Suppressor macrophage treated with lipopolysaccharide for 1 hour (primary cell): ENCODE measurements at regions not wholly inside any gene's neighbourhood (a gene's known extent, or its start where the extent isn't known, plus 50 kb on each side); places are given as distances from the start of the nearest gene placed in this dataset.
A peak's percentile ranks its signal among the peaks of the same experiment; 100 is the strongest.
"Not testable (repeated sequence)": the region's sequence is repeated elsewhere in the genome, so short reads cannot be mapped to it uniquely, and the experiment has no call there.

Experiments
- DNase-seq, 3 donors: peaks; one replicate each; pipeline ENCODE4 v3.0.0-alpha.2; 2020 to 2022

DNA sequence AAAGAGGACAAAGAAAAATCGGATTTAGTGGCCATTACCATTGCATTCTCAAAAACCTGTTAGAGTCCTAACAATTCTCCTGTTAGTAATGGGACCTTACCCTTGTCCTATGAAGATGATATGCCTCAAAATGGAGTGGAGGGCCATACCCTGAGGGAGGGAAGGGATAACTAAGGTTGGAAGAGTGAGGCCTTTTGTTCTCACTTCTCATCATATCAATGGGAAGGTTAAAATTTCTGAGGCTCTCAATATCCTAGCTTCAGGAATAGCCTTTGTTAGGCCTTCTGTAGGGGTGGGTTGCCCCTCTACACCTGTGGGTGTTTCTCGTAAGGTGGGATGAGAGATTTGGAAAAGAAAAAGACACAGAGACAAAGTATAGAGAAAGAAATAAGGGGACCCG lies 109.4 kb upstream of the SGIP1 start:
- DNase-seq, result not testable (repeated sequence)

DNA sequence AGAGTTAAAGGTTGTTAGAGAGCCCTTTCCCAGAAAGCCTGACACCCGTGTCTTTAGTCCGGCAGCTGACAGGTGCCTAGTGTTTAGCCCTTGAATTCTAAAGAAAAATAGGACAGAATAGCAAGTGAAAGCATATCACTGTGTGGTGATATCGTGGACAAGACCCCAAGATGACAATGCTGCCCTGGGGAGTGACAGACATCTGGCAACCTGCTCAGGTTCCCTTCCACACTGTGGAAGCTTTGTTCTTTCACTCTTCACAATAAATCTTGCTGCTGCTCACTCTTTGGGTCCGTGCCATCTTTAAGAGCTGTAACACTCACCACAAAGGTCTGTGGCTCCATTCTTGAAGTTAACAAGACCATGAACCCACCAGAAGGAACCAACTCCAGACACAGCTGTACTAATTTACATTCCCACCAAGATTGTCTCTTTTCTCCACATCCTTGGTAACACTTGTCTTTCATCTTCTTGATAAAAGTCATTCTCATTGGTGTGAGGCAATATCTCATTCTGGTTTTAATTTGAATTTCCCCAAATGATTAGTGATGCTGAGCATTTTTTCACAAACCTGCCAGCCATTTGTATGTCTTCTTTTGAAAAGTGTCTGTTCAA lies 107.6 kb upstream of the SGIP1 start:
- no peak for DNase-seq

DNA sequence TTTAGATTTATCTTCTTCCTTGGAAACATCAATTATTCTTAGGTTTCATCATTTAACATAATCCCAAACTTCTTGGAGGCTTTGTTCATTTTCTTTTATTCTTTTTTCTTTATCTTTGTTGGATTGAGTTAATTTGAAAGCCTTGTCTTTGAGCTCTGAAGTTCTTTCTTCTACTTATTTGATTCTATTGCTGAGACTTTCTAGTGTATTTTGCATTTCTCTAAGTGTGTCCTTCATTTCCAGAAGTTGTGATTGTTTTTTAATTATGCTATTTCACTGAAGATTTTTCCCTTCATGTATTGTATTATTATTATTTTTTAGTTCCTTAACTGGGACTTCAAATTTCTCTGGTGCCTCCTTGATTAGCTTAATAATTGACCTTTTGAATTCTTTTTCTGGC lies 103.1 kb upstream of the SGIP1 start:
- not testable (repeated sequence) for DNase-seq

DNA sequence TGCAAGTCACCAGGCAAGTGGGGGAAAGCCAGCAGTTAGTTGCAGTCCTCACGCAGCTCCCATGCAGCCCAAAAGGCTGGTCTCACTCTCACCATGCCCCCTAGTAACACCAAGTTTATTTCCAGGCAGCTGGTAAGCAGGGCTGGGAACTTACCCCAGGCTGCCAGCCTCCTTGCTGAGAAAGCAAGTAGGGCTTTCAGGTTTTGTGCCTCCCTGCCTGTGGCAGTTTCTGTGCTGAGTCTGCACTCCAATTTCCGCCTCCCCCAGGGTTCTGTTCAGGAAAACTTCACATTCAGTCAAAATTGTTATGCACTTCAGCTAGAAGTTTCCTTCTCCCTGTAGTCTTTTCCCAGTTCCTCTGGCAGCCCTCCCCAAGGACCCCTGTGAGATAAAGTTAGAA lies 102.0 kb upstream of the SGIP1 start:
- no peak for DNase-seq

DNA sequence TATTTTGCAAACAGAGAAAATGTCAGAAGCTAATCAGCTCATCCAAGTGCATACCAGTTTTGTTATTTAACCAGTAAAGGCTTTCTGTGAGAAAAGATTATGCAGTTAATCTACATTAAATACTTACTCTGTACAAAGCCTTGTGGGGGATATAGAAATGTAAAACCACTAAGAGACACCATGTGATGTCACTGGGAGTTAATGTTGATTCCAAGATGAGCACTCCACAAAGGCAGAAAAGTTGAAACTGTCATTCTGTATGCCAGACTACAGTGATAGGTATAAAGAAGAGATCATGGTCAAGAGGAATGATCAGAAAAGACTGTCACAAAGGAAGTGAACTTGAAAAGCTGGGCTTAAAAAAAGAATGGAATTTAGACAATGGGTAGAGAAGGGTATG lies 100.3 kb upstream of the SGIP1 start:
- no peak for DNase-seq

DNA sequence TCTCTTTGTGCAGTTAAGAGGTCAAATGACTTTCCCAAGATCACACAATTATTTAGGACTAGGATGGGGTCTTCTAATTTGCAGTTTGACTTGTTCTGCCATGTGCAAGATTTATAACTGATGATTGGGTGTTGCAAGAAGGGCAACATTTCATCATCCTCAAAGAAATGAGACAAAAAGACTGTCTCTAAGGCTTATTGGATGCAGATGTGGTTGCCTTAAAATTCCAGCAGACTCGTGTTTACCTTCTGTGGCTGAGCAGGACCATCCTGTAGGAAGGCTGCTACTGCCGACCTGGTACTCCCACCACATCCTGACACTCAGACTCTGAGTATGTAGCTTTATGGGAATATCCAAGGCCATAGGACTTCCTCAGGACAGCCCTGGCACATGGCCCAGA lies 99.9 kb upstream of the SGIP1 start:
- no peak for DNase-seq

DNA sequence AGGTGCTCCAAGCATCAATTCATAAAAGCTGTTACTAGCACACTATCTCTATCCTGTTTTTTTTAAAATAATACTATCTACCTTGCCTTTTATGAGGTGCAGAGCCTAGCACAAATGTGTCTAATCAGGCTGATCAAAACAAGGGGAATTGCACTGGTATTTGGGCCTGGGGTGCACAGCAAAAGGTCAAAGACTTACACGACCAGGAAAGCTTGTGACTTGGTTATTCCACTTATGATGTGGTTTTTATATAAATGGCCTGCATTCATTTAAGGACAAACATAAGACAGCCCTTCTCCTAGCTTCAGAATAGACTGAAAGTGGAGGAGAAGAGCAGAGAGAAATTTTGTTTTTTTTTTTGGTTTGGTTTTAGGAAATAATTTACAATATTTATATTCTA lies 98.4 kb upstream of the SGIP1 start:
- no peak for DNase-seq

DNA sequence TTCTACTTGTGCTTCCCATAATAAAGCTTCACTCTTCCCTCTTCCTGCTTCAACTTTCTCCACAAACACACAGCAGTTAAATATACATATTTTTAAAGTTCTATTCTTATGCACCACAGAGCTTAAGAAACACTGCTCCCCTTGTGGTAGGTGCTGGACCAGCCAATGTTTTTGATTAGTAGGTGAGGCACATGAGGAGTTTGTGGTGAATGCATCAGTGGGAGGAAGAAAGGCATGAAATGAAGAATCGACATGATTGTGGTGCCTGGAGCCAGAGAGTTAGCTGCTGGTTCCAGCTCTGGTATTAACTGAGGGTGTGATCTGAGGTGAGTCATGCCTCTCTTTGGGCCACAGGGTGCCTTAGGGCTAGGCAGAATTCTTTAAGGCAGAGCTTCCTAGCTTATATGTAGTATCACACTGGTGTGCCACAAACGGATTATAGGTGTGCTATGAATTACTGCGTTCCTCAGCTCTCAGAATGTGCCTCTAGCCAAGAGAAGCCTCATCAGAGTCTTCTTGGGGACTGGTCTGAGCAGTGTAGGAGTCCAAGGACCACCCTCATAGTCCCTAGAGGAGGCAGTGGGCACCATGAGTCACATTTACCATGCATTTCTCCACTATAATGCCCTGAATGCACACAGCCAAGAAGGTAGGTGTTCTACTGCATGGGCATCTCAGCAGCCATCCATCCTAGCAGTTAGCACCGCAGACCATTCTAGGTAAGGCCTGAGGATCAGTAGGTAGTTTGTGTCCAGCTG lies 97.4 kb upstream of the SGIP1 start:
- DNase-seq, result peak in 2 of 3 donors; percentile 29 to 39

DNA sequence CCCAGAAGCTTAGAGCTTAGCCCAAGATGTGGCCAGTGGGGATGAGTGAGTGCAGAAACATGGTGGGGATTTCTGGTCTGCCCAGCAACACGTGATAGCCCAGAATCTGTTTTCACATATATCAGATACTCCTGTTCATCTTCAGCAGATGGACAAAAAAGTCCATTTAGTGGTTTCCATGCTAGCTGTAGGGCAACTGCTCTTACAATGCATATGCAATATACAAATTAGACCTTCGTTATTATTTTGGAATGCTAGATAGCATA lies 96.9 kb upstream of the SGIP1 start:
- no peak for DNase-seq

DNA sequence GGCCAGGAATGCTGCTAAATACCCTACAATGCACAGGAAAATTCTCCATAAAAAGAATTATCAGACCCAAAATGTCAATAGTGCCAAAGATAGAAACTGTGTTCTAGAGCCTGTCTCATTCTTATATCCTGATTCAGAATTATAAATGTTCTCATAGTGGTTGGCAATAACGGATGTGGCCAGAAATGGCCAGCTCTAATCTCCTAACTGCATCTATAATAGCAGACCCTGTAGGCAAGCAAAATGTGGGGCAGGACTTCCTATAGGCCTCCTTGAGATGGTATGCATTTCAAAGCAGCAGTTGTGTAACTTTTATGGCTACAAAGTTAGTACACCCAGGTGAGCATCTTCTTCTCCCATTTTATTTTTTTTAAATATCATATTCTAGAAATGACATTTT lies 95.9 kb upstream of the SGIP1 start:
- DNase-seq, result no peak

DNA sequence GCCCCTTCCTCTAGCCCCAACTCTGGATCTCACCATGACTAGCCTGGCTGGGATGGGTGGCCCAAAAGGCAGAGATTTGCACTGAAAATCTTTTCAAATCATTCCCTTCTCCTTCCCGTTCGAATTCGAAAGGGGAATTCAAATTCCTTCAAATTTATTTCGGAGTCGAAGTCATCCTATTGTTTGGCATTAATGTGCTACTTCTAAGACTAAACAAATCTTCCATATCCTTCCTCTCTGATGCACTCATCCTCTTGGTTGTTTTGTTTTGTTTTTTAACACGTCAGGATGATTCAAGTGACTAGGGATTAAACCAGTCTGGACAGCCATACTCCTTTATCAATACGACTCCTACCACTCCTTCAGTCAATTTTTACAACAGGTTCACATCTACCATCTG lies 95.5 kb upstream of the SGIP1 start:
- peak in 2 of 3 donors; percentile 37 to 52 for DNase-seq

DNA sequence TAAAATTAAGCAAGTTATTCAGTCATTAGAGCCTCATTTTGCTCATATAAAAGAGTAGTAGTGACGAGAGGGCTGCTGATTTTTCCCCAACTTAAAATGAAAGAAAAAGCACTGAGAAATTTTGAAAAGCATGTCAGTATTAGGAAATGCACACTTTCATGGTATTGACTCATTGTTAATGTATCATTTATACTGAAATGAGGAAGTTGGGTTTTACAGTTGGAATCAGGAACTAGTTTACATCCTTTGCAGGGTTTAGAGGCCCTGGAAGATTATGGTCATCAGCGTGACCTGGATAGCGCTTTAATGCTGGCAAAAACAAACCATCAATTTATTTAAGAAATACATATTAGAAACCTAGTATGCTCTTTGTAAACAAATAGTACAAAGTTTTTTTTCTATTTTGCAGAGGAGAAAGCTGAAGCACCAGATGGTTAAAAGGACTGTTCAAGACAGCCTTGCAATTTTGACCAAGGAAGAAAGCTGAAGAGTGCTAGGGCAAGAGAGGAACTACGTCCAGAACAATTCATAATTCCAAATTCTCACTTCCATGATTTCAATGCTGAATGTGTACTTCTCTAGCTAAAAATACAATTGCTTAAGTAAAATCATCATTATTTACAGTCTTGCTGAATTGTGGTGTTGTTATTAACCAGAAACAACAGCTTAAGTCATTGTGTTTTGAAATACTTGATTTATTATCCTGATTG lies 94.8 kb upstream of the SGIP1 start:
- DNase-seq, result peak; percentile 77 to 98 (median 95)

DNA sequence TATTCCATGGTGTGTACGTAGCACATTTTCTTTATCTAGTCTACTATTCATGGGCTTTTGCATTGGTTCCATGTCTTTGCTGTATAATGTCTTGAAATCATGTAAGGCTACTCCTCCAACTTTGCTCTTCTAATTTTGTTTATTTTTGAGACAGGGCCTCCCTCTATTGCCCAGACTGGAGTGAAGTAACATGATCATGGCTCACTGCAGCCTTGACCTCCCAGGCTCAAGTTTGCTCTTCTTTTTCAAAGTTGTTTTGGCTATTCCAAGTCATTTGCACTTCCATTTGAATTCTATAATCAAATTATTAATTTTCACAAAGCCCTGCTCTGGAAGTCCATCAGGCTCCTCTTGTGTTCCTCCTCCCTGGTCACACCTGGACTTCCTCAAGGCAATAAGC lies 90.2 kb upstream of the SGIP1 start:
- DNase-seq, result peak in 2 of 3 donors; percentile 27 to 34

DNA sequence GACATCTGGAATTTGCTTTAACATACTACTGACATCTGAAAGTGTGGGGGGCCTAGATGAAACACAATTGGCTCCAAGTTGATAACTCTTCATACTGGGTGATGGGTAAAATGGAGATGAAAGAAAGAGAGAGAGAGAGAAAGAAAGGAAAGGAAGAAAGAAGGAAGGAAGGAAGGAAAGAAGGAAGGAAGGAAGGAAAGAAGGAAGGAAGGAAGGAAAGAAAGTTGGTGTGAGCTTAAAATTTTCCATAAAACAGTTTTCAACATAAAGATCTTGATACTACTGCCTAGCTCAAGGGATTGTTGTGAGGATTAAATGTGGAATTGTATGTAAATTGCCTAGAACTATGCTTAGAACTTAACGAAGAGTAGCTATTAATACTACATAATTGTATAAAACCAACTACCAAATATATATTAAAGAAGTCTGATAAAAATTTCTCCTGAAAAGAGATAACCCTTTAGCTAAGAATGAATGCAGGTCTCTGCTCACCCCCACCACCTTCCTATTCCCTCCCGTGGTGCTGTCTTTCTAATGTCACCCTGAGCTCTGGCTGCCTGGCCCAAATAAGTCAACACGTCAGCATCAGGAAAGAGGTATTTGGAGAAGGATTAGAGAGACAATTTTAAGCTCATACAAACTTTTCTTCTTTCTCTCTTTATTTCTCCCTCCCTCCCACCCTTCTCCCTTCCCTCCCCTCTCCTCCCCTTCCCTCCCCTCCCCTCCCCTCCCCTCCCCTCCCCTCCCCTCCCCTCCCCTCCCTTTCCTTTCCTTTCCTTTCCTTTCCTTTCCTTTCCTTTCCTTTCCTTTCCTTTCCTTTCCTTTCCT lies 89.3 kb upstream of the SGIP1 start:
- DNase-seq, result no peak

DNA sequence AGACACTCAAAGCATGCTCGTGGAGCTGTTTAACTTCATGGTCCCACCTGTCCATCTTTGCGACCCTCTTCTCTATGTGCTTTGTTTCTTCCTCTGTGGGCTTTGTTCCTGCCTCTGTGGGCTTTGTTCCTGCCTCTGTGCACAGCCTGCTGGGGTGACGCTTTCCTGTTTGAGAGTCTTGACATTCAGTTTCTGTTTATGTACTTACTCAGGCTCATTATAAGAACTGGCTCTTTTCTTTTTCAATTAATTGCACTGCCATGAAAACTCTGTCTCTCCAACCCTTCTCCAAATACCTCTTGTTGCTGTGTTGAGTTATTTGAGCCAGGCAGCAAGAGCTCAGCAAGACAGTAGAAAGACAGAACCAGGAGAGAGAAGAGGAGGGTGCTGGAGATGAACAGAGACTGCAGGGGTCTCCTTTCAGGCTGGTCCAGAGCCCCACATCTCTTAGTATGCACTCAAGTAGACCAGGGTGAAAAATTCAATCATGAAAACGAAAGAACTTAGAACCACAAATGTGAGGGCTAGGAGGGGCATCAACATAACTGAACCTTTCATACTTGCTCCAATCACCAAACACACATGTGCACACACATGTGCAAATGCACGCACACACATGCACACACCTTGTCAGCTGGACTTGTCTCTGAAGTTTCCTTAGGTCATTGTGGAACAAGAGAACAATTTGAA lies 88.3 kb upstream of the SGIP1 start:
- peak; percentile 64 to 75 (median 66) for DNase-seq

DNA sequence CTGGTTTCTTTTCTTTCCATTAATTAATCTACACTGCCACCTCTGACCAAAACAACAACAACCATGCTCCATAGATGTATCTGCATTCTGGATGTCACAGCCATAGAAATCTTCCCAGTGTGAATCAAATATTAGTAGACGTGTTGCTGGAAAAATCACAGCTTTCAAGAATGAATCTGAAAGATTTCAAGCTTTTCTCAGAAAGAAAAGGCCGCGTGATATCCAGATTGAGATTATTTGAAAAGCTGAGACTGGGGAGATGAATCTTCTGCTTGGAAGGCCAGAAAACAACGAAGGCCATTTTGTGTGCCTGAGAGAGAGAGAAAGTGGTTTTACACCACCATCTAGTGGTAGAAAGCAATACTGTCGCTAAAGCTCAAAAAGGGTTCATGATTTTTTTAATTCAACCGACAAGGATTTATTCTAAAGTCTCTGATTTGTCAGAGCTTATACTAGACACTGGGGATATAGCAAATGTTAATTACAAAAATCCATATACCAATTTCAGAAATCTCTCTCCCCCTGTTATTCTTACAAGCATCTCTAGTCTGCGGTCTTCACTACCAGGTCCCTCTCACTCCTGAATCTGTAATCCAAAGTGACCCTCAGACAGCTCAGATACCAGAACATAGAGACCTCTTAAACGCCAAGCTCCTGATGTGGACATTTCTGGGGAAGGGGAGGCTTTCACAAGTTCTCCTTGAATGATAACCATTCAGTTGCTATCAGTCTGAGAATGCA lies 87.5 kb upstream of the SGIP1 start:
- peak; percentile 73 to 89 (median 84) for DNase-seq

DNA sequence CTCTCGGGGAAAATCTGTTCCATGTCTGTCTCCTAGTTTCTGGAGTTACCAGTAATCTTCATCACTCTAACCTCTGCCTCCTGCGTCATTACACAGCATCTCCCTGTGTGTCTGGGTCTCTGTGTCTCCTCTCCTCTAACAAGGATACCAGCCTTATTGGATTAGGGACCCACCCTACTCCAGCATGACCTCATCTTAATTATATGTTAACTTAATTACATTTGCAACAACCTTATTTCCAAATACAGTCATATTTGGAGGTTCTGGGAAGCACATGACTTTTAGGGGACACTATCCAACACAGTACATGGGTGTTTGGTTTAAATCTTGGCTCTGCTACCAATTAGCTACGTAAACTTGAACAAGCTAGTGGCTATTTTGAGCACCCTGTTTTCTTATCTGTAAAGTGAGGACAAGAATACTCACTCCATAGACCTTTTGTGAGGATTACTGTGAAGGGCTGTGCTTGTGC lies 83.9 kb upstream of the SGIP1 start:
- DNase-seq, result no peak

DNA sequence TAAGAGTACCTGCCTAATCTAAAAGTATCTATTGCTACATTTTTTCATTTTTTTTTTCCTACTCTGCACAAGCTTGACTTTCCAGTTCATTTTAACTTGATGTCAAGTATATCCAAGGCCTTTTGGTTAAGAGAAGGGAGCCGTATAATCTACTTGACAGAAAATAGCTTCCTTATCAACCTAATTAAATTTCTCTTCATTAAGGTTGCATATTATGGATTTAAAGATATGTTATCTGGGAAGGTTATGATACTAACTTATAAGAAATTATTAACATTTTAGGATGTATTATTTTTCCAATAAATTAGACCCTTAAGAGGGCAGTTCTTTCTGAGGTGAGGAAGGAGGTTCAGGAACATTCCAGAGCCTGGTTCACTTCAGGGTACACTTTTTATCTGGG lies 83.1 kb upstream of the SGIP1 start:
- no peak for DNase-seq

DNA sequence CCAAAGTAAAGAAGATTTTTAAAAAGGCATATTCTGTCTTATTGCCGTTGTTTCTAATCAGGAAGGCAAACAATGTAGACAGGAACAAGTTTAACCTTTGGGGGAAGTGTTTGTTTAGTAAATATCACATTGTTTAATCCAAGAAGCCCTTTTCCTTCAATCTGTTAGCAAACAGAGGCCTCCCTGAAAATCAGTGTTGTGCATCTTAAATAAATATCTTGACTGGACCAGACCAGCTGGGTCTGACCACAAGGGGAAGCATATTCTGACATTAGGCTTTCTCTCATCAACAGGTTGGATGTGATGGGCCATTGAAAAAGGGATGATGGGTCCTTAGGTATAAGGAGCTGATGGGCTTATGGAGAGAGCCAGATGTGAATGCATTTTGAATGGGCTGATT lies 81.8 kb upstream of the SGIP1 start:
- DNase-seq, result no peak

DNA sequence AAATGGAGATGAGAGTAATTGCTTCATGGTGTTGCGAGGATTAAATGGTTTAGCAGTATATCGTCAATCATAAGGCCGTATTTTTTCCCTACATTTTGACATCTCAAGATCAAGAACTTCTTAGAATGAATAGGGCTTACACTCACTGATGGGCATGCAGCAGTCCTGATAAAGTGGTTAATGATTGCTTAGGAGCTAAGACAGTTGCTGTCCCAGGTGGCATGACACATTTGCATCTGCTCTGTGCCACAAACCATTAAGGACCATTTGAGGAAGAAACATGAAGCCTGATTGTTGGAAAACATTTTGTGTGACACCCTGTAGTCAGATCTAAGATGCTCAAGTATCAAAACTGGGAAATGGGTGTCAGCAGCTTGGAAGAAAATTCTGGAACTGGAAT lies 81.0 kb upstream of the SGIP1 start:
- DNase-seq, result no peak

DNA sequence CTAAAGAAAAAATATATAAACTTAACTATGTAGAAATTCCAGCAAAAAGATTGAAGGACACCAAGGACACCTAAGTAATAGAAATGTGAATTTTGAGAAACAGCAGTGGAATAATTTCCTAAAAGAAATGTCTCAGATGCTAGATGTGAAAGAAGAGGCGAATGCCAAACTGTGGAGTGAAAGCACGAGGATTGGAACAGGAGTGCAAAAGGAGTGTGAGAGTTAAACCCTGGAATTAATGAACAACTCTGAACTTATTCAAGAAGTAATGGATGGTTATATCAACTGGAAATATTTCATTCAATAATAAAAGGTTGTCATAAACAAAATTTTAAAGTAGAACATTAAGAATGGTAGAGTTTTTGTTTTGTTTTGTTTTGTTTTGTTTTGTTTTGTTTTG lies 78.5 kb upstream of the SGIP1 start:
- no peak for DNase-seq

DNA sequence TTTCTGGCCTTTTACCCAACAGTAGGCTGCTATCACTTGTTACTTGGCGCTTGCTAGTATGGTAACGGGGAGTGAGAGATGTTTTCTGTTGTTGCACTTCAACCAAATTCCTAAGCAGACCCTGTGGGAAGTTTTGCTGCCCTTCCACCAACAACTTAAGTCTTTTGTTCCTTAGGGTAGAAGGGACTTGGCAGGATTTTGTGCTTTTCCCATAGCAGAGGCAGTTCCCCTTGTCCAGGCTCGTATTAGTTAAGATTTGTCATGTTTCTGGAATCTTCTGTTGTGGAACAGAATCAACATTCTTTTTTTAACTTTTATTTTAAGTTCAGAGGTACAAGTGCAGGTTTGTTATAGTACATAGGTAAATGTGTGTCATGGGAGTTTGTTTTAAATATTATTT lies 73.2 kb upstream of the SGIP1 start:
- DNase-seq, result no peak
